ENCODE measurements at regions not wholly inside any gene's neighbourhood (a gene's known extent, or its start where the extent isn't known, plus 50 kb on each side); places are given as distances from the start of the nearest gene placed in this dataset.

DNA sequence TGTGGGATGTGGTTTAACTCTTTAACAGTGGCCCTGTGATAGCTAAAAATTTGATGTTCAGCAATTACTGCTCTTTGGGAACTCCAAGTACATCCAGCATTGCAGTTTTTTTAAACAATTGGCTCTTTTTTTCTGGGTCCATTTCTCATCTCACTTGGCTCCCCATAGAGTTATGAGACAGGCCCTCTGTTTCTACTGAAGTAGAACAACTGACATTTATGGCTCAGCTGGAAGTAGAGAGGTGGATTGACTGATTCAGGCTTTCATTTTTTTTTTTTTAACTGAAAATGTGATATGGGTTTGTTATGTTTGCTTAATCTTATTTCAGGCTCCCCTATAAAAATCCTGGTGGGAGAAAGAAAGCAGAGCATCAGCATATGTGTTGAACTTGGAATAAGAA lies 96.6 kb upstream of the CD180 start:
- Histone ChIP-seq H3F3A (replicated peaks; ENCODE audit: insufficient read depth) (peaks cover 3% of the 10 kb centered on the region), H3K36me3 (replicated peaks in 1 of 2; ENCODE audit: control insufficient read depth in 1 of 2, insufficient read depth in 2 of 2, low read length in 1 of 2) (no peaks in the 10 kb centered on the region), H3K4me1 (ENCODE audit: control insufficient read depth in 1 of 2, insufficient read depth in 2 of 2, low read depth in 1 of 2, low read length in 1 of 2) (peaks cover 0 to 5% of the 10 kb centered on the region in 2 experiments; a peak in 2 of 4 replicates), H2AFZ (ENCODE audit: low read depth) (no peak overlapping the region), H3K27ac (ENCODE audit: low read depth in 2 of 2, low read length in 1 of 2) (no peak overlapping the region), H3K27me3 (ENCODE audit: insufficient read depth) (no peaks in the 10 kb centered on the region), H3K4me3 (ENCODE audit: low read depth in 2 of 2, low read length in 1 of 2) (no peak overlapping the region), H3K9ac (no peak overlapping the region), H3K9me2 (no peaks in the 10 kb centered on the region), H3K9me3 (no peaks in the 10 kb centered on the region), H4K20me1 (ENCODE audit: insufficient read depth) (no peaks in the 10 kb centered on the region), H3K79me2 (ENCODE audit: insufficient read depth) (no peaks in the 10 kb centered on the region), H3K4me2 (no peak overlapping the region)
- no peak for DNase-seq
- ChIA-PET POLR2A (no interaction called here), CTCF (no interaction called here)
- TF ChIP-seq TEAD4 (IDR thresholded peaks at IDR 0.05; ENCODE audit: borderline replicate concordance, insufficient read depth) = no peak
- no peak for TF ChIP-seq EZH2phosphoT487 (IDR thresholded peaks at IDR 0.05; ENCODE audit: borderline replicate concordance, low read depth)
- TF ChIP-seq FOXM1 (IDR thresholded peaks at IDR 0.05; ENCODE audit: low read depth) = no peak
- TF ChIP-seq TAF1 (IDR thresholded peaks at IDR 0.05; ENCODE audit: borderline replicate concordance, low read depth, low read length) = no peak
- no peak for TF ChIP-seq MAX (IDR thresholded peaks at IDR 0.05; ENCODE audit: low read depth)
- no peak for TF ChIP-seq MEF2A (IDR thresholded peaks at IDR 0.05; ENCODE audit: borderline replicate concordance, low read depth)
- TF ChIP-seq, protein P1, sequence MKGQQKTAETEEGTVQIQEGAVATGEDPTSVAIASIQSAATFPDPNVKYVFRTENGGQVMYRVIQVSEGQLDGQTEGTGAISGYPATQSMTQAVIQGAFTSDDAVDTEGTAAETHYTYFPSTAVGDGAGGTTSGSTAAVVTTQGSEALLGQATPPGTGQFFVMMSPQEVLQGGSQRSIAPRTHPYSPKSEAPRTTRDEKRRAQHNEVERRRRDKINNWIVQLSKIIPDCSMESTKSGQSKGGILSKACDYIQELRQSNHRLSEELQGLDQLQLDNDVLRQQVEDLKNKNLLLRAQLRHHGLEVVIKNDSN (IDR thresholded peaks at IDR 0.05; ENCODE audit: borderline replicate concordance, low read depth) = no peak

DNA sequence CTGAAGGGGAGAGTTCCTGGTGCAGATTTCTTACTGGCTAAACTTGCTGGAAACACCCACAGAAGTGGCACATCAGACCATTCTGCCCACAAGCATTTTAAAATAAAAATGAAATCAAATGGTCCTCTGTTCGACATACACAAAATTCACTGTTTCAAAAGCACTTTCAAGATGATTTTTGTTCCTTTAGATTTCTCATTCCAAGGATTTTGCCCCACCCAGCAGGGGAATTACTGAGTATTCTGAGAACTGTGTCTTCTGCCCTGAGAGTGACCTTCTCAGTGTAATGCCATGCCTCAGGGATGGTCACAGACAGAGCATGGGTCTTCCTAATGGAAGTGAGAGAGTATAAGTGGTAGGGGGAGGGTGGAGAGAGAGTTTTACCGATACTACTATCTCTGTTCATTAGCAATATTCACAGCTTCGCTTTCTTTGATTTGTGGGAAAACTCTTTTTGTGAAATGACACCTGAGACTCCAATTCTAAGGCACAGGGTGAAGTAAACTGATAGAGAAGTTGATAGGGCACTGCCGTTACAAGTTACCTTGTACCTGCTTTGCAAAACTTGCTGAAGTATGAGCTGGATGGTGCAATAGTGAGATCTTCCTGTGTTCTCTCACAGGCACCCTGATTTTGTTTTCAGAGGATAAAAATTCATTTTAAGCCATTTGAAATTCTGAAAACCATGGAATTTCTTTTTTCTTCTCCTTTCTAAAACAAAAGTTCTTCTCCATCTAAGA lies 95.8 kb upstream of the CD180 start:
- Histone ChIP-seq H3K4me1 (ENCODE audit: control insufficient read depth in 1 of 2, insufficient read depth in 2 of 2, low read depth in 1 of 2, low read length in 1 of 2) (peaks cover 0 to 13% of the 10 kb centered on the region in 2 experiments; a peak in 2 of 4 replicates), H3K36me3 (replicated peaks in 1 of 2; ENCODE audit: control insufficient read depth in 1 of 2, insufficient read depth in 2 of 2, low read length in 1 of 2) (no peaks in the 10 kb centered on the region), H2AFZ (ENCODE audit: low read depth) (no peak overlapping the region), H3K9me2 (no peaks in the 10 kb centered on the region), H3K9ac (no peak overlapping the region), H3K27ac (ENCODE audit: low read depth in 2 of 2, low read length in 1 of 2) (no peak overlapping the region), H3F3A (replicated peaks; ENCODE audit: insufficient read depth) (peaks cover 4% of the 10 kb centered on the region), H3K4me3 (ENCODE audit: low read depth in 2 of 2, low read length in 1 of 2) (no peak overlapping the region), H3K79me2 (ENCODE audit: insufficient read depth) (no peaks in the 10 kb centered on the region), H3K4me2 (no peak overlapping the region), H3K9me3 (no peaks in the 10 kb centered on the region), H3K27me3 (ENCODE audit: insufficient read depth) (no peaks in the 10 kb centered on the region), H4K20me1 (ENCODE audit: insufficient read depth) (no peaks in the 10 kb centered on the region)
- DNase-seq = no peak
- TF ChIP-seq JUND (IDR thresholded peaks at IDR 0.05) = no peak
- no peak for TF ChIP-seq ELF1 (IDR thresholded peaks at IDR 0.05)
- no peak for TF ChIP-seq NFIC (IDR thresholded peaks at IDR 0.05; ENCODE audit: borderline replicate concordance)
- no peak for TF ChIP-seq RXRA (IDR thresholded peaks at IDR 0.05; ENCODE audit: borderline replicate concordance, low read depth)
- no peak for TF ChIP-seq ZBTB33 (IDR thresholded peaks at IDR 0.05; ENCODE audit: borderline replicate concordance, low read depth)
- TF ChIP-seq, protein P2, sequence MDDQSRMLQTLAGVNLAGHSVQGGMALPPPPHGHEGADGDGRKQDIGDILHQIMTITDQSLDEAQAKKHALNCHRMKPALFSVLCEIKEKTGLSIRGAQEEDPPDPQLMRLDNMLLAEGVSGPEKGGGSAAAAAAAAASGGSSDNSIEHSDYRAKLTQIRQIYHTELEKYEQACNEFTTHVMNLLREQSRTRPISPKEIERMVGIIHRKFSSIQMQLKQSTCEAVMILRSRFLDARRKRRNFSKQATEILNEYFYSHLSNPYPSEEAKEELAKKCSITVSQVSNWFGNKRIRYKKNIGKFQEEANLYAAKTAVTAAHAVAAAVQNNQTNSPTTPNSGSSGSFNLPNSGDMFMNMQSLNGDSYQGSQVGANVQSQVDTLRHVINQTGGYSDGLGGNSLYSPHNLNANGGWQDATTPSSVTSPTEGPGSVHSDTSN (IDR thresholded peaks at IDR 0.05) = no peak
- TF ChIP-seq MXI1 (IDR thresholded peaks at IDR 0.05; ENCODE audit: low read depth, low read length) = no peak
- no peak for TF ChIP-seq NRF1 (IDR thresholded peaks at IDR 0.05; ENCODE audit: low read depth, low read length)
- TF ChIP-seq RCOR1 (IDR thresholded peaks at IDR 0.05; ENCODE audit: low read length) = no peak
- no peak for TF ChIP-seq REST (IDR thresholded peaks at IDR 0.05; ENCODE audit: low read depth, low read length)
- POLR2A ChIA-PET = no interaction called here
- CTCF ChIA-PET = interaction anchor here (1.2 kb wide), 1 partner anchor 8 kb away, joined by 3 read pairs; no protein-coding TSS in a partner anchor
- WGBS (ENCODE audit: low lambda C conversion rate) = 85% methylated on average over 4 of the region's 4 CpGs
